ENCODE measurements at regions not wholly inside any gene's neighbourhood (a gene's known extent, or its start where the extent isn't known, plus 50 kb on each side); places are given as distances from the start of the nearest gene placed in this dataset.

DNA sequence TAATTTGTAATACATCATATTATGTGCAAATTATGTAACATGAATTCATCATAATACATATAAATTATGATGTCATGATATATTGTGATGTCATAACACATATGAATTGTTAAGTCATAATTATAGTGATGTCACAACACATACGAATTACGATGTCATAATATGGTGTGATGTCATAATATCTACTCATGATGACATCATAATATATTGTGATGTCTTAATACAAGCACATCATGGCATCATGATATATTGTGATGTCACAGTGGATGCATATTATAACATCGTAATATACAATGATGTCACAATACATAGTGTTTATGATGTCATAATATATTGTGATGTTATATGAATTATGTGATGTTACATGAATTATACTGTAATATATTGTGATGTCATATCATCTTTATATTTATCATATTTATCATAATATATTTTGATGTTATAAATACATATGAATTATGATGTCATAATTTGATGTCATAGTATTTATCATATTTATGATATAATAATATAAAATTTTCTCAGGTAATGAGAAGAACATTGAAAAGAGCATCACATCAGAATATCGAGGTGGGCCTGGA is 1793.0 kb downstream of the TP53TG3F start:
- no peak for TF ChIP-seq HOXC10 (CRISPR knock-in tag; IDR thresholded peaks at IDR 0.05)
- TF ChIP-seq OVOL3 (tag by site-specific recombination; IDR thresholded peaks at IDR 0.05), result no peak
- TF ChIP-seq, protein P1, sequence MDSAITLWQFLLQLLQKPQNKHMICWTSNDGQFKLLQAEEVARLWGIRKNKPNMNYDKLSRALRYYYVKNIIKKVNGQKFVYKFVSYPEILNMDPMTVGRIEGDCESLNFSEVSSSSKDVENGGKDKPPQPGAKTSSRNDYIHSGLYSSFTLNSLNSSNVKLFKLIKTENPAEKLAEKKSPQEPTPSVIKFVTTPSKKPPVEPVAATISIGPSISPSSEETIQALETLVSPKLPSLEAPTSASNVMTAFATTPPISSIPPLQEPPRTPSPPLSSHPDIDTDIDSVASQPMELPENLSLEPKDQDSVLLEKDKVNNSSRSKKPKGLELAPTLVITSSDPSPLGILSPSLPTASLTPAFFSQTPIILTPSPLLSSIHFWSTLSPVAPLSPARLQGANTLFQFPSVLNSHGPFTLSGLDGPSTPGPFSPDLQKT (IDR thresholded peaks at IDR 0.05; ENCODE audit: borderline replicate concordance, low read depth, low read length), result no peak
